ENCODE measurements at regions not wholly inside any gene's neighbourhood (a gene's known extent, or its start where the extent isn't known, plus 50 kb on each side); places are given as distances from the start of the nearest gene placed in this dataset.
"Not testable (repeated sequence)": the region's sequence is repeated elsewhere in the genome, so short reads cannot be mapped to it uniquely, and the experiment has no call there.

GRCh38 chr12:131639270-131639940 is 71.5 kb upstream of the SFSWAP start:
- DNase-seq = no peak
- TF ChIP-seq GATA1 (IDR thresholded peaks at IDR 0.05; ENCODE audit: low read depth, low read length) = no peak

- TF ChIP-seq GATA1 (IDR thresholded peaks at IDR 0.05; ENCODE audit: low read depth, low read length) = no peak
- no peak for TF ChIP-seq POLR2A (IDR thresholded peaks at IDR 0.05; ENCODE audit: low read length)
- DNase-seq = no peak
Measured at GRCh38 chr12:131640525-131640924, 70.4 kb upstream of the SFSWAP start.

DNA sequence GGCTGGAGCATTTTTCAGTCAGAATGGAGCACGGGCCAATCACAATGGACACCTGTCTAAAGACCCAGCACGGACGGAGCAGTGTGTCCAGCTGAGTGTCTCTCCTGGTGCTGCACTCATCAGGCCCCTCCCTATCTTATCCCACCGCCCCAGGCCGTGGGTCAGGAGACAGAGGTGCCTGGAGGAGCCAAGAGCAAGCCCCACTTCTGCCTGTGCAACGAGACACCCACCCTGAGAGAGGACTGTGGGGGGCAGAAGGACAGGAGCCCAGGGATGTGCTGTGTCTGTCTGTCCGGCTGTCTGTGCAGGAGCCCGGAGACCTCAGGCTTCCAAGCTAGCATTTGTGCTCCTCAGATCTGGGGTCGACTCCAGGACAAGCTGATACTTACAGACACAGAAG is 69.6 kb upstream of the SFSWAP start:
- no peak for DNase-seq
- no peak for TF ChIP-seq POLR2A (IDR thresholded peaks at IDR 0.05; ENCODE audit: low read length)
- no peak for TF ChIP-seq GATA1 (IDR thresholded peaks at IDR 0.05; ENCODE audit: low read depth, low read length)

DNA sequence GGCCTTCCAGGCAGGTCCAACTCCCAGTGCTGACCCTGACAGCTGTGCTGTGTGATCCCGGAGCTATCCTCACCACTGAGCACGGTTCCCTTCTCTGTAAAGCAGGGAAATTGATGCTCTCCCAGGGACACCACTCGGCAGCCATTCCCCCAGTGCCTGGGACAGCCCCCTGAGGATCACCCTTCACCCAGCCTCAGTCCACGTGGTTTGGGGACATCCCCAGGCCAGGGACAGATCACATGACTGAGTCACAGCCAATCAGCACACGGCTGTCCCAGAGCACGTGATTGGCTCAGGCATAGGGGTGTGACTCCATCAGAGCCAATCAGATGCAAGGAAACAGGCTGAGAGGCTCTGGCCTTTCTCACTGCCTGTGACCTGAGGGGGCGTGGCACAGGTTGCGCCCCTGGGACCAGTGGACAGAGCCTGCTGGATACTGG is 68.8 kb upstream of the SFSWAP start:
- peak; percentile 17 to 38 for DNase-seq
- TF ChIP-seq GATA1 (IDR thresholded peaks at IDR 0.05; ENCODE audit: low read depth, low read length) (no peak), POLR2A (IDR thresholded peaks at IDR 0.05; ENCODE audit: low read length) (no peak)

GRCh38 chr12:131642771-131643170 is 68.1 kb upstream of the SFSWAP start:
- no peak for DNase-seq
- no peak for TF ChIP-seq POLR2A (IDR thresholded peaks at IDR 0.05; ENCODE audit: low read length)

DNA sequence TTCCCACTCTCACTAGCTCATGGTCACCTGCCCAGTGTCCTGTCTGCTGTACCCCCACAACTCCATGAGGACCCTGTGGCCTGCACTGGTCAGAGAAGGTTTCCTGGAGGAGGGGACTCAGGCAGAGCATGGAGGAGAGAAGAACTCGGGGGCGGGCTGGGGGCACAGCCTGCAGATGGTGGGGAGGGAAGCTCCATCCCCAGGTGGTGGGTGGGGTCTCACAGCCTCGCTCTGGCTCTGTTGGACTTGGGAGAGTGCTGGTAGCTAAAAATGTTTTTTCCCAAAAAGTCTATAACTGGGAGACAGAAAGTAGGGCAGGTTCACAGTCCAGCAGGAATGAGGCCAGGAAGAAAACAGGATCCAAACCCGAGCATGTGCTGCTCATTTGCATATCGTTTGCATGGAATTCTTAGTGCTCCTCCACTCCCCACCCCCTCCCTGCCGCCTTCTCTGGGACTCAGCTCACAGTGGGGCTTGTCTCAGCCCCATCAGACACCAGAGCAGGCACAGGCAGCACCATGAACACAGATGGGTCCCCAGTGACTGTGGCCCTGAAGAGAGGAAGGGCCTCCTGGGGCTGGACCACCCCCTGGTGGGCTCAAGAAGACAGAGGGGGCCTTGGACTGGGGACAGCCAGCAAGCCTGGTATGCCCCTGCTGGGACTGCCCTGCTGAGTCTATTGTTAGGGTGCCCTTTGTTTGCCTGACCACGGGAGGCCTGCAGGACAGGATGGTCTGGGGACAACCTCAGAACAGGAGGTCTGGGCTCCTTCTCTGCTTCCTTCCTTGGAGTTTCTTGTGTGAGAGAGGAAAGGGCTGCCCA is 67.0 kb upstream of the SFSWAP start:
- no peak for TF ChIP-seq POLR2A (IDR thresholded peaks at IDR 0.05; ENCODE audit: low read length)
- no peak for TF ChIP-seq GATA1 (IDR thresholded peaks at IDR 0.05; ENCODE audit: low read depth, low read length)
- DNase-seq = no peak

GRCh38 chr12:131644481-131644880 is 66.4 kb upstream of the SFSWAP start:
- DNase-seq = no peak
- TF ChIP-seq GATA1 (IDR thresholded peaks at IDR 0.05; ENCODE audit: low read depth, low read length) (no peak), POLR2A (IDR thresholded peaks at IDR 0.05; ENCODE audit: low read length) (no peak)

DNA sequence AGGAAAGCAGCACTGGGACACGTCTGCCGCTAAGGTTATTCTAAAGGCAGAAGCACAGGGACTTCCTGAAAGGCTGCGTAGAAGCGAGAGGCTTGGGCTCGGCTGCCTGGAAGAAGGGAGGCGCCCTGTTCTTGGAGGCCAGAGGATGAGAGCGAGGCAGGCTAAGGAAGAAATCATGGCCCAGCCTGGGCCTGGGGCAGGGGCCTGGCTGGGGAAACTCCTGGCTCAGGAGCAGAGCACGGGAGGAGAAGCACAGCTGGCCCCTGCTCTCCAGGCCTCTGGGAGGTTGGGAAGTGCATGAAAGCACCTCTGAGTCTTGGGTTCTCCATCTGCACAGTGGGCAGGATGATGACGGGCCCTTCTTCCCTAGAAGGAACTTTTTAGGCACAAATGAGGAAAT is 66.0 kb upstream of the SFSWAP start:
- not testable (repeated sequence) for DNase-seq

- not testable (repeated sequence) for DNase-seq
Measured at GRCh38 chr12:131645557-131645956, 65.3 kb upstream of the SFSWAP start.

GRCh38 chr12:131646444-131646843 is 64.4 kb upstream of the SFSWAP start:
- DNase-seq = not testable (repeated sequence)

- no peak for DNase-seq
- TF ChIP-seq GATA1 (IDR thresholded peaks at IDR 0.05; ENCODE audit: low read depth, low read length) = no peak
- no peak for TF ChIP-seq POLR2A (IDR thresholded peaks at IDR 0.05; ENCODE audit: low read length)
Measured at GRCh38 chr12:131647667-131648066, 63.2 kb upstream of the SFSWAP start.

DNA sequence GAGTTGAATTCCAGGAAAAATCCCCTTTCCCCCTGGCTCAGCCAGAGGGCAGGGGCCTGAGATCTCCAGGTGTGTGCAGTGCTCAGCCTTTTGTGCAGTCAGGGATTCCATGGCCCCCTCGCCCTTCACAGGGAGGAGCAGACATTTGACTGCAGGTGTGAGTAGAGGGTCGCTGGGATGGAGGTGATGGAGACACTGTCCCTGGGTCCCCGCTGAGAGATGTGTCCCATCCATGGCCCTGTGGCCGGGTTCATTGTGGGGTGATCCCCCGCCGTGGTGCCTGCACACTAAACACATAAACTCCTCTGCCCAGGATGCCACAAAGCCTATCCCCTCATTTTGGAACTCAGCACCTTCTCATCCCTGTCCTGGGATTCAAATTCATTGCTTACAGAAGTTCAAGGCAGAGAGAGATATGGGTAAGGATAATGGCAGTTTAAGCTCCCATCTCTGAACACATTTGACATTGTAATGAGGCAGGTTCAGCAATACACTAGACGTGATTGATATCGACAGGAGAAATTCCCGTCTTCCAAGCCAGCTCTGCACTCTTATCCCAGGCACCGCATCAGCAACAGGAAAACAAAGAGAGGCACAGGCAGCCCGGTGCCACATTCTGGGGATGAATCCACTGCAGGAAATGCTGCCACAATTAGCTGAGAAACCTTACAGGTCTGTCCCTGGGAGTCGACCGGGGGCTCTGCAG is 55.3 kb upstream of the SFSWAP start:
- DNase-seq = not testable (repeated sequence)

DNA sequence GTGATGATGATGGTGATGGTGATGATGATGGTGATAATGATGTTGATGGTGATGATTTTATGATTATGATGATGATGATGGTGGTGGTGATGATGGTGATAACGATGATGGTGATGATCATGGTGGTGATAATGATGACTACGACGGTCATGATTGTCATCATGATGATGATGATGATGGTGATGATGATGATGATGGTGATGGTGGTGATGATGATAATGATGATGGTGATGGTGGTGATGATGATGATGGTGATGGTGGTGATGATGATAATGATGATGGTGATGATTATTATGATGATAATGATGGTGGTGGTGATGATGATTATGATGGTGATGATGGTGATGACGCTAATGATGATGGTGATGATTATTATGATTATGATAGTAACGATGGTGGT is 54.1 kb upstream of the SFSWAP start:
- DNase-seq = not testable (repeated sequence)

- not testable (repeated sequence) for DNase-seq
Measured at GRCh38 chr12:131658605-131659004, 52.3 kb upstream of the SFSWAP start.

- not testable (repeated sequence) for DNase-seq
Measured at GRCh38 chr12:131659484-131659883, 51.4 kb upstream of the SFSWAP start.

DNA sequence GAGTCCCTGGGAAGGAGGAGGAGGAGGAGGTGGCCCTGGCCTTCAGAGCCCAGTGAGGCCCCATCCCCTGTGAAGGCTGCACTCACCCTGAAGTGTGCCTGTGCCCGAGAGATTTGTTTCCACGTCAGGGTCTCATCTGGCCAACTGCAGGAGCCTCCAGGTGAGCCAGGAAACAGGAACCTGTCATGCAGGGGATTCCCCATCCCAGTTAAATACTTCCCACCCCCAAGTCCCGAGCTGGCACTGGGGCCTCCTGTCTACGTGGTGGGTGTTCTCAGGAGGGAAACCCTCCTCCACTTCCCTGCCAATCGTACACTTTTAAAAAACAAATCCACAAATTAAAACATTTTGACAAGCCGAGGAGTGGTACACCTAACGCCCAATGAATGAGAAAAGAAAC is 50.9 kb upstream of the SFSWAP start:
- not testable (repeated sequence) for DNase-seq

- DNase-seq = not testable (repeated sequence)
Measured at GRCh38 chr12:131660401-131660800, 50.5 kb upstream of the SFSWAP start.
